H1 (cell line): ENCODE measurements at regions not wholly inside any gene's neighbourhood (a gene's known extent, or its start where the extent isn't known, plus 50 kb on each side); places are given as distances from the start of the nearest gene placed in this dataset.

Experiments
- BACH1 ChIP-seq: IDR thresholded peaks from 2 replicates; pipeline ENCODE4 v1.6.1; 2012; ENCODE audit warnings: low read length, improper control_type of control experiment
- EZH2 ChIP-seq: fragments of 200-600 bp; sonication (generic); IDR thresholded peaks from 2 replicates; pipeline ENCODE4 v1.7.1; 2012; ENCODE audit warnings: low read depth, mild to moderate bottlenecking, moderate library complexity, low read length, inconsistent platforms; ENCODE audit not compliant: severe bottlenecking
- FOSL1 ChIP-seq: IDR thresholded peaks from 2 replicates; pipeline ENCODE4 v1.6.1; 2011; ENCODE audit warnings: mild to moderate bottlenecking, low read depth, low read length, moderate library complexity; ENCODE audit not compliant: insufficient read depth
- GABPA ChIP-seq: IDR thresholded peaks from 2 replicates; pipeline ENCODE4 v1.6.1; 2011; ENCODE audit warnings: mild to moderate bottlenecking, low read length, moderate library complexity, borderline replicate concordance; ENCODE audit not compliant: insufficient read depth
- MAFK ChIP-seq: IDR thresholded peaks from 2 replicates; pipeline ENCODE4 v1.6.1; 2012; ENCODE audit warnings: low read depth, mild to moderate bottlenecking, improper control_type of control experiment, low read length
- NANOG ChIP-seq: IDR thresholded peaks from 2 replicates; pipeline ENCODE4 v1.6.1; 2011; ENCODE audit warnings: low read length, low read depth, mild to moderate bottlenecking, inconsistent platforms; ENCODE audit not compliant: insufficient read depth, poor library complexity, severe bottlenecking
- RNF2 ChIP-seq: fragments of 200-900, 300-1000 bp; sonication (generic); IDR thresholded peaks from 2 replicates; pipeline ENCODE4 v1.7.1; 2016; ENCODE audit warnings: borderline replicate concordance, low read depth, mild to moderate bottlenecking, antibody characterized with exemption, low read length; ENCODE audit not compliant: poor library complexity, severe bottlenecking; ENCODE audit errors: missing control alignments
- SIX5 ChIP-seq: IDR thresholded peaks from 2 replicates; pipeline ENCODE4 v1.6.1; 2011; ENCODE audit warnings: mild to moderate bottlenecking, low read depth, low read length
- SRF ChIP-seq: IDR thresholded peaks from 2 replicates; pipeline ENCODE4 v1.6.1; 2011; ENCODE audit warnings: mild to moderate bottlenecking, low read depth, low read length, moderate library complexity
- TF ChIP-seq, protein P1 (sequence below): fragments of 300-600 bp; sonication (generic); IDR thresholded peaks from 2 replicates; pipeline ENCODE4 v1.7.1; 2012; ENCODE audit warnings: low read length, moderate library complexity, mild to moderate bottlenecking, inconsistent platforms; ENCODE audit not compliant: insufficient replicate concordance

GRCh38 chr14:48849741-48850322 lies 736.3 kb downstream of the RPS29 start (continued):
- TF ChIP-seq, protein P1, sequence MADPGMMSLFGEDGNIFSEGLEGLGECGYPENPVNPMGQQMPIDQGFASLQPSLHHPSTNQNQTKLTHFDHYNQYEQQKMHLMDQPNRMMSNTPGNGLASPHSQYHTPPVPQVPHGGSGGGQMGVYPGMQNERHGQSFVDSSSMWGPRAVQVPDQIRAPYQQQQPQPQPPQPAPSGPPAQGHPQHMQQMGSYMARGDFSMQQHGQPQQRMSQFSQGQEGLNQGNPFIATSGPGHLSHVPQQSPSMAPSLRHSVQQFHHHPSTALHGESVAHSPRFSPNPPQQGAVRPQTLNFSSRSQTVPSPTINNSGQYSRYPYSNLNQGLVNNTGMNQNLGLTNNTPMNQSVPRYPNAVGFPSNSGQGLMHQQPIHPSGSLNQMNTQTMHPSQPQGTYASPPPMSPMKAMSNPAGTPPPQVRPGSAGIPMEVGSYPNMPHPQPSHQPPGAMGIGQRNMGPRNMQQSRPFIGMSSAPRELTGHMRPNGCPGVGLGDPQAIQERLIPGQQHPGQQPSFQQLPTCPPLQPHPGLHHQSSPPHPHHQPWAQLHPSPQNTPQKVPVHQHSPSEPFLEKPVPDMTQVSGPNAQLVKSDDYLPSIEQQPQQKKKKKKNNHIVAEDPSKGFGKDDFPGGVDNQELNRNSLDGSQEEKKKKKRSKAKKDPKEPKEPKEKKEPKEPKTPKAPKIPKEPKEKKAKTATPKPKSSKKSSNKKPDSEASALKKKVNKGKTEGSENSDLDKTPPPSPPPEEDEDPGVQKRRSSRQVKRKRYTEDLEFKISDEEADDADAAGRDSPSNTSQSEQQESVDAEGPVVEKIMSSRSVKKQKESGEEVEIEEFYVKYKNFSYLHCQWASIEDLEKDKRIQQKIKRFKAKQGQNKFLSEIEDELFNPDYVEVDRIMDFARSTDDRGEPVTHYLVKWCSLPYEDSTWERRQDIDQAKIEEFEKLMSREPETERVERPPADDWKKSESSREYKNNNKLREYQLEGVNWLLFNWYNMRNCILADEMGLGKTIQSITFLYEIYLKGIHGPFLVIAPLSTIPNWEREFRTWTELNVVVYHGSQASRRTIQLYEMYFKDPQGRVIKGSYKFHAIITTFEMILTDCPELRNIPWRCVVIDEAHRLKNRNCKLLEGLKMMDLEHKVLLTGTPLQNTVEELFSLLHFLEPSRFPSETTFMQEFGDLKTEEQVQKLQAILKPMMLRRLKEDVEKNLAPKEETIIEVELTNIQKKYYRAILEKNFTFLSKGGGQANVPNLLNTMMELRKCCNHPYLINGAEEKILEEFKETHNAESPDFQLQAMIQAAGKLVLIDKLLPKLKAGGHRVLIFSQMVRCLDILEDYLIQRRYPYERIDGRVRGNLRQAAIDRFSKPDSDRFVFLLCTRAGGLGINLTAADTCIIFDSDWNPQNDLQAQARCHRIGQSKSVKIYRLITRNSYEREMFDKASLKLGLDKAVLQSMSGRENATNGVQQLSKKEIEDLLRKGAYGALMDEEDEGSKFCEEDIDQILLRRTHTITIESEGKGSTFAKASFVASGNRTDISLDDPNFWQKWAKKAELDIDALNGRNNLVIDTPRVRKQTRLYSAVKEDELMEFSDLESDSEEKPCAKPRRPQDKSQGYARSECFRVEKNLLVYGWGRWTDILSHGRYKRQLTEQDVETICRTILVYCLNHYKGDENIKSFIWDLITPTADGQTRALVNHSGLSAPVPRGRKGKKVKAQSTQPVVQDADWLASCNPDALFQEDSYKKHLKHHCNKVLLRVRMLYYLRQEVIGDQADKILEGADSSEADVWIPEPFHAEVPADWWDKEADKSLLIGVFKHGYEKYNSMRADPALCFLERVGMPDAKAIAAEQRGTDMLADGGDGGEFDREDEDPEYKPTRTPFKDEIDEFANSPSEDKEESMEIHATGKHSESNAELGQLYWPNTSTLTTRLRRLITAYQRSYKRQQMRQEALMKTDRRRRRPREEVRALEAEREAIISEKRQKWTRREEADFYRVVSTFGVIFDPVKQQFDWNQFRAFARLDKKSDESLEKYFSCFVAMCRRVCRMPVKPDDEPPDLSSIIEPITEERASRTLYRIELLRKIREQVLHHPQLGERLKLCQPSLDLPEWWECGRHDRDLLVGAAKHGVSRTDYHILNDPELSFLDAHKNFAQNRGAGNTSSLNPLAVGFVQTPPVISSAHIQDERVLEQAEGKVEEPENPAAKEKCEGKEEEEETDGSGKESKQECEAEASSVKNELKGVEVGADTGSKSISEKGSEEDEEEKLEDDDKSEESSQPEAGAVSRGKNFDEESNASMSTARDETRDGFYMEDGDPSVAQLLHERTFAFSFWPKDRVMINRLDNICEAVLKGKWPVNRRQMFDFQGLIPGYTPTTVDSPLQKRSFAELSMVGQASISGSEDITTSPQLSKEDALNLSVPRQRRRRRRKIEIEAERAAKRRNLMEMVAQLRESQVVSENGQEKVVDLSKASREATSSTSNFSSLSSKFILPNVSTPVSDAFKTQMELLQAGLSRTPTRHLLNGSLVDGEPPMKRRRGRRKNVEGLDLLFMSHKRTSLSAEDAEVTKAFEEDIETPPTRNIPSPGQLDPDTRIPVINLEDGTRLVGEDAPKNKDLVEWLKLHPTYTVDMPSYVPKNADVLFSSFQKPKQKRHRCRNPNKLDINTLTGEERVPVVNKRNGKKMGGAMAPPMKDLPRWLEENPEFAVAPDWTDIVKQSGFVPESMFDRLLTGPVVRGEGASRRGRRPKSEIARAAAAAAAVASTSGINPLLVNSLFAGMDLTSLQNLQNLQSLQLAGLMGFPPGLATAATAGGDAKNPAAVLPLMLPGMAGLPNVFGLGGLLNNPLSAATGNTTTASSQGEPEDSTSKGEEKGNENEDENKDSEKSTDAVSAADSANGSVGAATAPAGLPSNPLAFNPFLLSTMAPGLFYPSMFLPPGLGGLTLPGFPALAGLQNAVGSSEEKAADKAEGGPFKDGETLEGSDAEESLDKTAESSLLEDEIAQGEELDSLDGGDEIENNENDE = no peak
- TF ChIP-seq MAFK (no peak), BACH1 (no peak), NANOG (no peak), SRF (no peak), EZH2 (no peak), FOSL1 (no peak), SIX5 (no peak), GABPA (no peak), RNF2 (no peak)
